GM12865 (cell line): ENCODE measurements at regions not wholly inside any gene's neighbourhood (a gene's known extent, or its start where the extent isn't known, plus 50 kb on each side); places are given as distances from the start of the nearest gene placed in this dataset.

Experiments used
- DNase-seq: peaks from one replicate; pipeline ENCODE4 v3.0.0; 2010; ENCODE audit warnings: low read depth
- H3K4me3 ChIP-seq: 2 replicates; pipeline ENCODE4 v1.5.1; 2011; ENCODE audit warnings: mild to moderate bottlenecking, low read depth, low read length, control low read depth
- CTCF ChIP-seq: IDR thresholded peaks from 2 replicates; pipeline ENCODE4 v1.5.1; 2011; ENCODE audit warnings: low read length, control low read depth, low read depth, inconsistent platforms; ENCODE audit not compliant: insufficient read depth; ENCODE audit errors: missing control alignments

- no peak overlapping the region for H3K4me3 ChIP-seq
- DNase-seq = no peak
- no peak for TF ChIP-seq CTCF
Observed at GRCh38 chr7:97373736-97374135, 256.2 kb downstream of the SDHAF3 start.

- no peak for DNase-seq
- H3K4me3 ChIP-seq = no peak overlapping the region
- no peak for TF ChIP-seq CTCF
Observed at GRCh38 chr7:97377713-97378112, 260.2 kb downstream of the SDHAF3 start.

GRCh38 chr7:97381815-97382554 is 264.5 kb downstream of the SDHAF3 start:
- H3K4me3 ChIP-seq = no peak overlapping the region
- DNase-seq = no peak
- TF ChIP-seq CTCF = no peak

- DNase-seq = no peak
- no peak overlapping the region for H3K4me3 ChIP-seq
- no peak for TF ChIP-seq CTCF
Observed at GRCh38 chr7:97390052-97390451, 272.6 kb downstream of the SDHAF3 start.

- TF ChIP-seq CTCF = no peak
- no peak for DNase-seq
- no peak overlapping the region for H3K4me3 ChIP-seq
Observed at GRCh38 chr7:97390915-97391593, 273.6 kb downstream of the SDHAF3 start.

- DNase-seq = no peak
- no peak overlapping the region for H3K4me3 ChIP-seq
- no peak for TF ChIP-seq CTCF
Observed at GRCh38 chr7:97401398-97401797, 283.9 kb downstream of the SDHAF3 start.
